Thyroid gland (tissue), 4 donors: ENCODE measurements at regions not wholly inside any gene's neighbourhood (a gene's known extent, or its start where the extent isn't known, plus 50 kb on each side); places are given as distances from the start of the nearest gene placed in this dataset.
"Not testable (repeated sequence)": the region's sequence is repeated elsewhere in the genome, so short reads cannot be mapped to it uniquely, and the experiment has no call there.

Experiments
- DNase-seq, 2 donors: peaks; one replicate each; pipeline ENCODE4 v3.0.0-alpha.2; 2019
- H3K27ac ChIP-seq, 3 donors: fragments of 200-600 bp; sonication (generic); 1 replicate in 2 of 3; 2 replicates in 1 of 3; pipeline ENCODE4 v1.5.1; 2016 to 2019; ENCODE audit warnings: mild to moderate bottlenecking in 1 of 3, moderate library complexity in 1 of 3
- H3K27me3 ChIP-seq: fragments of 200-600 bp; sonication (generic); one replicate; pipeline ENCODE4 v1.5.1; 2019
- H3K36me3 ChIP-seq, 2 donors: fragments of 200-600 bp; sonication (generic); one replicate each; pipeline ENCODE4 v1.5.1; 2016 to 2019
- H3K4me1 ChIP-seq, 2 donors: fragments of 200-600 bp; sonication (generic); one replicate each; pipeline ENCODE4 v1.5.1; 2017 to 2019
- H3K4me3 ChIP-seq, 3 donors: fragments of 200-600 bp; sonication (generic); replicated peaks in 1 of 3; 1 replicate in 2 of 3; 2 replicates in 1 of 3; pipeline ENCODE4 v1.5.1; 2016; ENCODE audit warnings: mild to moderate bottlenecking in 1 of 3
- H3K9me3 ChIP-seq: fragments of 200-600 bp; sonication (generic); one replicate; pipeline ENCODE4 v1.5.1; 2017
- POLR2A ChIP-seq, 2 donors: fragments of 450-650 bp; IDR thresholded peaks; one replicate each; pipeline ENCODE4 v1.6.1; 2017; ENCODE audit warnings: antibody characterized with exemption in 2 of 2, mild to moderate bottlenecking in 2 of 2, moderate library complexity in 1 of 2
- WGBS, 2 donors: methylation state at CpG; one replicate each; pipeline ENCODE4 v1.1.5; 2017; 5-methylcytosine and 5-hydroxymethylcytosine counted together
- intact Hi-C: fragments of 100-400 bp; cut with DNase I; formaldehyde crosslinking; loops from one replicate; pipeline ENCODE4 v1.15.1; 2023
- TF ChIP-seq, protein P1 (sequence below), 6 experiments: fragments of 200-600 bp in 3 of 6; fragments of 450-650 bp in 3 of 6; sonication (generic) in 3 of 6; IDR thresholded peaks; one replicate each; pipeline ENCODE4 v1.5.1; 2016 to 2019; ENCODE audit warnings: antibody characterized with exemption in 6 of 6, mild to moderate bottlenecking in 2 of 6, inconsistent platforms in 1 of 6, moderate library complexity in 1 of 6

DNA sequence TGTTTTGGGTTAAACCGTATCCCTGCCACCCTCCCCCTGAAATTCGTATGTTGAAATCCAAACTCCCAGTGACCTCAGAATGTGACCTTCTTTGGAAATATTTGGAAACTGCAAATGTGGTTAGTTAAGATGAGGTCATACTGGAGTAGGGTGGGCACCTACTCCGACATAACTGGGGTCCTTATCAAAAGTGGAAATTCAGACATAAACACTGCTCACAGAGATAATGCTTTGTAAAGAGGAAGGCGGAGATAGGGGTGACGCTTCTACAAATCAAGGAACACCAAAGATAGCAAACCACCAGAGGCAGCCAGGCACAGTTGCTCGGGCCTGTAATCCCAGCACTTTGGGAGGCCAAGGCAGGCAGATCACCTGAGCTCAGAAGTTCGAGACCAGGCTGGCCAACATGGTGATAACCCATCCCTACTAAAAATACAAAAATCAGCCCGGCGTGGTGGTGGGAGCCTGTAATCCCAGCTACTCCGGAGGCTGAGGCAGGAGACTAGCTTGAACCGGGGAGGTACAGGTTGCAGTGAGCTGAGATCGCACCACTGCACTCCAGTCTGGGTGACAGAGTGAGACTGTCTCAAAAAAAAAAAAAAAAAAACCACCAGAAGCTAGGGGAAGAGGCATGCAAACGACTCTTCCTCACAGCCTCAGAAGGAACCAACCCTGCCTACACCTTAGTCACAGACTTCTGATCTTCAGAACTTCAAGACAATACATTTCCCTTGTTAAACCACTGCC lies 51.1 kb upstream of the CHD2 start:
- WGBS, 2 donors, result 84 to 90% methylated on average over 13 of the region's 13 CpGs
- DNase-seq, result no peak

DNA sequence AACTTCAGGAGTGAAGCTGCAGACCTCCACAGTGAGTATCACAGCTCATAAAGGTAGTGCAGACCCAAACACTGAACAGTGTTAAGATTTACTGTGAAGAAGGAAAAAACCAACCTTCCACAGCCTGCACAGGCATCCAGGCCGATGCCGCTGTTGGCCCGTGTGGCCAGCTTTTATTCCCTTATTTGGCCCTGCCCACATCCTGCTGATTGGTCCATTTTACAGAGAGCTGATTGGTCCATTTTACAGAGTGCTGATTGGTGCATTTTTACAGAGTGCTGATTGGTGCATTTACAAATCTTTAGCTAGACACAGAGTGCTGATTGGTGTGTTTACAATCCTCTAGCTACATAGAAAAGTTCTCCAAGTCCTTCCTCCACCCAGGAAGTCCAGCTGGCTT lies 49.9 kb upstream of the CHD2 start:
- H3K27me3 ChIP-seq, H3K4me3 ChIP-seq, DNase-seq, H3K4me1 ChIP-seq, H3K9me3 ChIP-seq, H3K36me3 ChIP-seq, intact Hi-C loops, H3K27ac ChIP-seq: not testable (repeated sequence)
- 93 to 100% methylated on average over 3 of the region's 3 CpGs for WGBS, 2 donors

More for the DNA sequence above, 51.1 kb upstream of the CHD2 start:
- peaks cover 0 to 14% of the 10 kb centered on the region in 2 donors for H3K4me1 ChIP-seq
- no peak overlapping the region for H3K4me3 ChIP-seq
- intact Hi-C loops, result no loop called here
- no peak overlapping the region for H3K27ac ChIP-seq
- no peak for TF ChIP-seq POLR2A (IDR thresholded peaks at IDR 0.05)
- TF ChIP-seq, protein P1, sequence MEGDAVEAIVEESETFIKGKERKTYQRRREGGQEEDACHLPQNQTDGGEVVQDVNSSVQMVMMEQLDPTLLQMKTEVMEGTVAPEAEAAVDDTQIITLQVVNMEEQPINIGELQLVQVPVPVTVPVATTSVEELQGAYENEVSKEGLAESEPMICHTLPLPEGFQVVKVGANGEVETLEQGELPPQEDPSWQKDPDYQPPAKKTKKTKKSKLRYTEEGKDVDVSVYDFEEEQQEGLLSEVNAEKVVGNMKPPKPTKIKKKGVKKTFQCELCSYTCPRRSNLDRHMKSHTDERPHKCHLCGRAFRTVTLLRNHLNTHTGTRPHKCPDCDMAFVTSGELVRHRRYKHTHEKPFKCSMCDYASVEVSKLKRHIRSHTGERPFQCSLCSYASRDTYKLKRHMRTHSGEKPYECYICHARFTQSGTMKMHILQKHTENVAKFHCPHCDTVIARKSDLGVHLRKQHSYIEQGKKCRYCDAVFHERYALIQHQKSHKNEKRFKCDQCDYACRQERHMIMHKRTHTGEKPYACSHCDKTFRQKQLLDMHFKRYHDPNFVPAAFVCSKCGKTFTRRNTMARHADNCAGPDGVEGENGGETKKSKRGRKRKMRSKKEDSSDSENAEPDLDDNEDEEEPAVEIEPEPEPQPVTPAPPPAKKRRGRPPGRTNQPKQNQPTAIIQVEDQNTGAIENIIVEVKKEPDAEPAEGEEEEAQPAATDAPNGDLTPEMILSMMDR (IDR thresholded peaks at IDR 0.05), result no peak
- H3K27me3 ChIP-seq, result no peaks in the 10 kb centered on the region
- H3K36me3 ChIP-seq, result no peaks in the 10 kb centered on the region
- no peaks in the 10 kb centered on the region for H3K9me3 ChIP-seq
